CD4-positive, alpha-beta T cell treated with Interleukin-17A for 4 hours (primary cell): ENCODE measurements at regions not wholly inside any gene's neighbourhood (a gene's known extent, or its start where the extent isn't known, plus 50 kb on each side); places are given as distances from the start of the nearest gene placed in this dataset.
"Not testable (repeated sequence)": the region's sequence is repeated elsewhere in the genome, so short reads cannot be mapped to it uniquely, and the experiment has no call there.

Experiments used
- DNase-seq: peaks from one replicate; pipeline ENCODE4 v3.0.0-alpha.2; 2020; ENCODE audit warnings: mixed read lengths

GRCh38 chr13:44652168-44652567 is 76.0 kb upstream of the TSC22D1 start:
- DNase-seq: no peak

DNA sequence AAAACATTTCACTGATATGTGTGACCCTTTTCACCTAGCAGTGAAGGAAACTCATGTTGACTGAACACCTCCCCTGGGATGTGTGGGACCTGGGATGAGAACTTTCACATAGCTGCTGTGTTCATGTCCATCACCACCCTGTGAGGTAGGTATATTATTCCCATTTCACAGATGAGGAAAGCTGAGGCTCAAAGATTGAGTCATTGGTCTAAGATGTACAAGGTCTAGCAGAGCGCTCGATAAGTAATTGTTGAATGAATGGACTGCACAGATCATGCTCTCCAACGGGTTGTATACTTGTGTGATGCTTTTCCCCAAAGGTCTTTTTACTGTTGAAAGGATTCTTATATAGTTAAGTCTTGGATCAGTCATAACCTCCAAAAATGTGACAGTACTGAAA is 75.6 kb upstream of the TSC22D1 start:
- DNase-seq: no peak

DNA sequence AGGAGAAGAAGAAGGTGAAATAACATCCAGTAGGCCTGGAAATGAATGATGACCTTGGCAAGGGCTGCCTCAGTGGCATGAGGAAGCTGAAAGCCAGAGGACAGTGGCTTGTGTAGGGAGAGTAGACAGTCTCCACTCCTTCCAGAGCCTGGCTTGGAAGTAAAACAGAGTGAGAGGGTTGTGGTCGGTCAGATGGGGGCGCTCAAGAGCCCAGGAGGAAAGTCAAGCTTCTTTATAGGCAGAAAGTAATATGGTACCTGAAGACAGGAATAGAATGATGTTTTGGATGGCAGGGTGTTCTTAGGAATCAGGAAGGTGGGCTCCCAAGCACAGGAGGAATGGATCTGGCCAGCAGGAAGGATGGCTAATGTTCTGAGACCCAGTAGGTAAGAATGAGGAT is 75.1 kb upstream of the TSC22D1 start:
- DNase-seq: no peak

DNA sequence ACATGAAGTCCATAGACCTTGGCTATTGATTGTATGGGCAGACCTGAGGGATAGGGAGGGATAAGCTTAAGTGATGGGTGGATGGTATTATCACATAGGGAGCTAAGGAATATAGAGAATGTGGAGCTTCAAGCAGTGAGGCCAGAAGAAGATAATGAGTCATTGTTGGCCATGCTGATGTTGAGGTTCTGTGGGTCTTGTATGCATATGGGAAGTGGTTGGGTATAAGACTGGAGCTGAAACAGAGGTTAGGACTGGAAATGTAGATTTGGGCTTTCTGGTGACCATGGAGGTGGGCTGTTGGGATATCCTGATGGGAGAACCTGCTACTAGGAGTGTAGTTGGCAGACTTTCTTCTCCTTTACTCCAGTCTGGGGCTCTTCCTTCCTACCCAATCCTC is 73.7 kb upstream of the TSC22D1 start:
- DNase-seq: no peak

GRCh38 chr13:44649104-44649428 is 72.9 kb upstream of the TSC22D1 start:
- DNase-seq: no peak

GRCh38 chr13:44648392-44649103 is 72.4 kb upstream of the TSC22D1 start:
- no peak for DNase-seq

- not testable (repeated sequence) for DNase-seq
These were observed 71.4 kb upstream of the TSC22D1 start for GRCh38 chr13:44647560-44647959.

DNA sequence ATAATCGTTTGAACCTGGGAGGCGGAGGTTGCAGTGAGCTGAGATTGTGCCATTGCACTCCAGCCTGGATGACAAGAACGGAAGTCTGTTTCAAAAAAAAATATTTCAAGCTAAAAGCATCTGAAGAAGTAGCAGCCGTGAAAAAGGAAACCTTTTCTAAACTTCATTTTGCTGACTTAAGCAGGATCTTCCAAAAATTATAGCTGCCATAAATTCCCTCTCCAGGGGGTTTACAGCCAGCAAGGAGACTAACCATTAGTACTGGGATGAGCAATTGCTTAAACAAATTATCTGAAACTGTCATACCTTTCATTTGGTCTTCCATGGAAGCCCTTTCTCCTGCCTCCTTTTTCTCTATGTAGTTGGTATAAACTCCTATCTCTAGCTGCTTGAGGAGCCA is 69.9 kb upstream of the TSC22D1 start:
- no peak for DNase-seq

DNA sequence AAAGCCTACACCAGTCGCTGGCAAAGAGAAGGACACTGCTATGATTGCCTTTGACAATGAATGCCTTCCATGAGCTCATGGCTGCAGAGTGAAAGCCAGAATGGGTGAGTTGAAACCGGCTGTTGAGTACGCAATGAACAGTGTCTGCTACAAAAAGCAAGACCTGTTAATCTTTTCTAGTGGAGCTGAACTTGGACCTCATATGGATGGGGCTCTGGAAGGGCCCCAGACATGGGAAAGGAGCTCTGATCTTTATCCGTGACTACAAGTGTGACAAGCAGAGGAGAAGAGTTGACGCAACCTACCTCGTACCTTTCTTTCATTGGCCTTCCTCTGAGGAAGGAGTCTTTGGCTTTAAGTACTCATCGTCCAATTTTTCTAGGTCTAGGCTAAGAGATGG is 67.1 kb upstream of the TSC22D1 start:
- no peak for DNase-seq

GRCh38 chr13:44637581-44637980 is 61.5 kb upstream of the TSC22D1 start:
- DNase-seq: no peak

DNA sequence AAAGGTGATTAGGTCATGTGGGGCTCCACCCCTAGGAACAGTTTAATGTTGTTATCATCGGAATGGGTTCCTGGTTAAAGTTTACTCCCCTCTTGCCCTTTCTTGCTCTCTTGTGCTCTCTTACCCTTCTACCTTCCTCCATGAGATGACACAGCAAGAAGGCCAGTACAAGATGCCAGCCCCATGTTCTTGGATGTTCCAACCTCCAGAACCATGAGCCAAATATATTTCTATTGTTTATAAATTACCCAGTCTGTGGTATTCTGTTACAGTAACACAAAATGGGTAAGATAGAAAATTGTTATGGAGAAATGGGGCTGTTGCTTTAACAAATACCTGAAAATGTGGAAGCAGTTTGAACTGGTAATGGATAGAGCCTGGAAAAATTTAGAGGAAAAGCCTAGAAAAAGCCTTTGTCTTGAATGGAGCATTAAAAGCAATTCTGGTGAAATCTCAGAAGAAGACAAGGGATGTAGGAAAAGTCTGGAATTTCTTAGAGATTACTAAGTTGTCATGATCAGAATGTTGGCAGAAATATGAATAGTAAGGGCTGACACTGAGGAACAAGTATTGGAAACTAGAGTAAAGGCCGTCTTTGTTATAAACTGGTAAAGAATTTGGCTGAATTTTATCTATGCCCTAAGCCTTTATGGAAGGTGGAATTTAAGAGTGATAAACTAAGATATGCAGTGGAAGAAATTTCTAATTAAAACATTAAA is 53.5 kb upstream of the TSC22D1 start:
- no peak for DNase-seq

DNA sequence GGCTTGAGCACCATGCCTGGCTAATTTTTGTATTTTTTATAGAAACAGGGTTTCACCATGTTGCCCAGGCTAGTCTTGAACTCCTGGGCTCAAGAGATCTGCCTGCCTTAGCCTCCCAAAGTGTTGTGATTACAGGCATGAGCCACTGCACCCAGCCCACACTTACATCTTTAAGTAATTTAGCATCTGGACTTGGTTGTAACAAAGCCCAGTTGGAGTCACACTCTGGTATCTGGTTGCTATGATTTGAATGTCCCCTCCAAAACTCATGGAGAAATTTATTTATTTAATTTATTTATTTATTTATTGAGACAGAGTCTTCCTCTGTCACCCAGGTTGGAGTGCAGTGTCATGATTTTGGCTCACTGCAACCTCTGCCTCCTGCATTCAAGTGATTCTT is 52.7 kb upstream of the TSC22D1 start:
- not testable (repeated sequence) for DNase-seq

- no peak for DNase-seq
These were observed 51.3 kb upstream of the TSC22D1 start for GRCh38 chr13:44627441-44627840.

- no peak for DNase-seq
These were observed 50.0 kb upstream of the TSC22D1 start for GRCh38 chr13:44626176-44626575.
